Loucy (cell line): ENCODE measurements at regions not wholly inside any gene's neighbourhood (a gene's known extent, or its start where the extent isn't known, plus 50 kb on each side); places are given as distances from the start of the nearest gene placed in this dataset.

Experiments used
- EZH2phosphoT487 ChIP-seq: fragments of 200-600 bp; IDR thresholded peaks from 2 replicates; pipeline ENCODE4 v1.6.1; 2018; ENCODE audit warnings: antibody characterized with exemption, mild to moderate bottlenecking, moderate library complexity, borderline replicate concordance
- TF ChIP-seq, protein P1 (sequence below): fragments of 200-600 bp; sonication (generic); conservative IDR thresholded peaks from 2 replicates; pipeline ENCODE4 v1.5.1; 2014; ENCODE audit warnings: mild to moderate bottlenecking, antibody characterized with exemption, low read length

DNA sequence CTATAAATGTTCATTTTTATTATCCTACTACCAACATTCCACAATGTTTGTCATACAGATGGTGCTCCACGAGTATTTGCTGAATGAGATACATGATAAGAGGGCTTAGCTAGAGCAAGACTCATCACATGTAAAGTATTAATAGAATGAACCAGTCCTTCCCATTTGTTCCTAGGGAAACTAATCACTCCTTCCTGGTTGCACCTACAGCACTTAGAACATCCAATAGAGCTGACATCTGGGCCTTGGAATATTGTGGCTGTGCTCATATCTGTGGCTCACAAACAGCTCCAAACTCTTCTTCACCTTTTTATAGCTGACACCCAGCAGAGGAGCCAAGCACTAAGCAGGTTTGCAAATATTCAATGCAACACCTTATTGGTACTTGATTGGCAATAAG lies 91.9 kb upstream of the C1GALT1 start:
- TF ChIP-seq, protein P1, sequence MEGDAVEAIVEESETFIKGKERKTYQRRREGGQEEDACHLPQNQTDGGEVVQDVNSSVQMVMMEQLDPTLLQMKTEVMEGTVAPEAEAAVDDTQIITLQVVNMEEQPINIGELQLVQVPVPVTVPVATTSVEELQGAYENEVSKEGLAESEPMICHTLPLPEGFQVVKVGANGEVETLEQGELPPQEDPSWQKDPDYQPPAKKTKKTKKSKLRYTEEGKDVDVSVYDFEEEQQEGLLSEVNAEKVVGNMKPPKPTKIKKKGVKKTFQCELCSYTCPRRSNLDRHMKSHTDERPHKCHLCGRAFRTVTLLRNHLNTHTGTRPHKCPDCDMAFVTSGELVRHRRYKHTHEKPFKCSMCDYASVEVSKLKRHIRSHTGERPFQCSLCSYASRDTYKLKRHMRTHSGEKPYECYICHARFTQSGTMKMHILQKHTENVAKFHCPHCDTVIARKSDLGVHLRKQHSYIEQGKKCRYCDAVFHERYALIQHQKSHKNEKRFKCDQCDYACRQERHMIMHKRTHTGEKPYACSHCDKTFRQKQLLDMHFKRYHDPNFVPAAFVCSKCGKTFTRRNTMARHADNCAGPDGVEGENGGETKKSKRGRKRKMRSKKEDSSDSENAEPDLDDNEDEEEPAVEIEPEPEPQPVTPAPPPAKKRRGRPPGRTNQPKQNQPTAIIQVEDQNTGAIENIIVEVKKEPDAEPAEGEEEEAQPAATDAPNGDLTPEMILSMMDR = no peak
- TF ChIP-seq EZH2phosphoT487 = no peak
